CMK (cell line): ENCODE measurements at regions not wholly inside any gene's neighbourhood (a gene's known extent, or its start where the extent isn't known, plus 50 kb on each side); places are given as distances from the start of the nearest gene placed in this dataset.
"Not testable (repeated sequence)": the region's sequence is repeated elsewhere in the genome, so short reads cannot be mapped to it uniquely, and the experiment has no call there.

Source experiments
- DNase-seq: peaks from one replicate; pipeline ENCODE4 v3.0.0-alpha.2; 2010; ENCODE audit warnings: low read depth

DNA sequence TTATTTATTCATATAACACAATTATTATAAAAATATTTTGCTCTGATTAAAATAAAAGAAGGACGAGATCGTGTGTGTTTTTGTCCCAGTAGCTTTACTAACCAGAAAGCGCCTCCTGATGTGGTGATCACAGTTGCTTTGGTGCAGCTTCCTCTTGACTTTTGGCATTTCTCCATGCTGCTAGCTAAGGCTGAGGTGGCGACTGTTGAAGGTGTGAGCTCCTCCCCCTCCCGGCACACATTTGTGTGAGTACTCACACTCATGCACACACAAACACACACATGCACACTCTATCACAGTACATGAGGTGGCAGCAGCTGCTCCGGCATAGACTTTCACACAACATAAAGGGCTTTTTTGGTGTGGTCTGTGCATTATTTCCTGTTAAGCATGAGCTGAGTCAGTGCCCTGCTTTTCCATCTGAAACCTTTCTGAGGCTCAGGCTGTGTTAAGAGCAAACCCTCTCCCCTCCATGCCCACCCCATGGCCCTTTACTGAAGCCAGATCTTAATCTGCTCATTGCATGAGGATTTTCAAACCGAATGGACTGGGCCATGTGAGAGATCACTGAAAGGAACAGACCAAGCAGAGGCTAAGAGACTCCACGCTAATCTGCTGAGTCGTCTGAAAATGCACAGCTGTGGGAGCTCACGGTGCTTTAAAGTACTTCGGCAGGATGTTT is 53.3 kb downstream of the FOXD4L1 start:
- peak; percentile 15 for DNase-seq

DNA sequence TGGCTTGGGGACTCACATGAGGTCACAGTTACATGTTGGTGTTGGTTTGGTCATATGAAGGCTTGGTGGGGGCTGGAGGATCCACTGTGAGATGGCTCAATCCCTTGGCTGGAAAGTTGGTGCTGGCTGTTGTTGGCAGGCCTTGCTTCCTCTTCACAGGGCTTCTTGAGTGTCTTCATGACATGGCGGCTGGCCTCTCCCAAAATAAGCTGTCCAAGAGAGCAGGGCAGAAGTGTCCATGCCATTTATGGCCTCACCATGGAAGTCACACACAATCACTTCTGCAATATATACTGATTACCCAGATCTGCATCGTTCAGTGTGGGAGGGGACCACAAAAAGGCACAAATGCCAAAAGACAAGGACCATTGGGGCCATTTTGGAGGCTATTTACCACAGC is 61.4 kb downstream of the FOXD4L1 start:
- not testable (repeated sequence) for DNase-seq

DNA sequence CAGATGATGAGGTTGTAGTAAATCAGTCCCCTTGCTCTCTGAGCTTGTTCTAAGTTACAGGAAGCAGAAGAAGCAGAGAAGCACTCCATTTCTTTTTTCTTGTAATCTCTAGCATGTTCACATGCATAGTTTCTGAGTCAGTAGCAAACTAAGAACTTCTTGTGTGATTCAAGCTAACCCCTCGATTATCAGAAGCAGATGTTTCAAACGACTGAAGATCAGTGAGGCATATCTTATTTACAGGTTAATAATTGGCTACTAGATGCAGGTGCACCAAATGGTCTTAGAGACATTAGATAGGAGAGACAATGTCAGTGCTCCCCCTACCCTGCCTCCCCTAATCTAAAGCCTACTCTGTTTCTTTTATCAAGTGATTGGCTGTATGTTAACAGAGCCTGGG is 64.2 kb downstream of the FOXD4L1 start:
- not testable (repeated sequence) for DNase-seq

DNA sequence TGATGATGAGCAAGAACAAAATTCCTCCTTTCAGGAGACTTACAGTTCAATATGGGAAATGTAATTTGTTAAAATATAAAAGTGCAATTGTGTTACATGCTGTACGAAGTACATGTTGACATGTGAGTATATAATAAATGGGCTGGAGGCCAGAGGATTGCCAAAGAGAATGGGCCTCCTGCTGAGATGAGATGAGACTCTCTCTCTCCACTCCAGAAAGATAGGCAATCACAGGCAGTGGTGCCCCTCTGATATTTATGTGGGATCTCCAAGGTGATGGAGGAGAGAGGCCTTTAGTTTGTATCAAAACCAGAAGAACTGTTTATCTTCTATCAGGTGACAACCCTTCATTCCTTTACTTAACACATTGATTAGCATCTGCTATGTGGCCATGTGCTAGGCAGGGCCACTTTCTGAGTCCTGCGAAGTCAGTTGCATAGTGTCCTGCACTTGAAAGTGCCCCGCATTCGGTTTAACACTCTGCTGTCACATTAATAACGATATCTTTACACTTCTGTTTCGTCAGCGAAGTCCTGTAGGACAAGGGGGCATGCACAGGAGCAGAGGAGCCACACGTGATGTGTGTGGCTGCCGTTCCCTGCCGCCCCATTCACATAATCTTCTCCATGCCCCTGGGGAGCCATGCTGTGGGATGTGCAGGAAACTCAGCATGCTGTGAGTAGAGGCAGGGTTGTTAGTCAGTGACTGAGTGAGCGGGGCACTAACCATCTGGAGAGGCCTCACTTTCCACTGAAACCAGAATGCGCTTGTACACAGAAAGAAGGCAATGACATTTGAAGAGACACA is 60.2 kb upstream of the RABL2A start:
- DNase-seq: not testable (repeated sequence)

DNA sequence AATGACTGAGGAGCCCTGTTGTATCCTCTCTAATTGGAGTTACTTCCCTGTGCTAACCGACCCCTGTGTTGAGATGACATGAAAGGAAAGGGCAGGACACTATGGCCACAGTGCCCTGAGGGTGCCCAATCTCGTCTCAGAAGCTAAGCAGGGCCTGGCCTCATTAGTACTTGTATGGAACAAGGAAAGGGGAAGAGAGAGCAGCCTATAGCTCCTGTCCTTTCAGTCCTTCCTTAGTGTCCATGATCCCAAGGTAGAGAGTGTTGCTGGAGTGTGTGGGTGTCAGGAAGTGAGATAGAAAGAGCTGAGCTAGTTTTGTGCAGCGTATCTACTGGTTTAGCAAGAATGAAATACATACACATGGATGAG is 59.6 kb upstream of the RABL2A start:
- DNase-seq: not testable (repeated sequence)

DNA sequence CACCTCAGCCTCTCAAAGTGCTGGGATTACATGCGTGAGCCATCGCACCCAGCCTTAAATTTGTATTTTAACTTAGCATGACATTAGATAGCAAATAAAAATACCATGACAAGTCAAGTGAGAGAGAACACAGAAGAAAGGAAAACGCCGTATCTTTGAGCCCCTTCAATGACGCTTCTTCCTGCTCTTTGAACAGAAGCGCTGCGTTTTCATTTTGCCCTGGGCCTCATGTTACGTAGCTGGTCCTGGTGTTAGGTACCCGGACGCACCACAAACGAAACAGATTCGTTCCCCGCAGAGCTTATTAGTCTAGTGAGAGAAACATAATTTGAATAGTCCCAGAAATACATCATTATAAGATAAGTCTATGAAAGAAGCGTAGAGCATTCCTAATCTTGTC is 58.8 kb upstream of the RABL2A start:
- DNase-seq: not testable (repeated sequence)

DNA sequence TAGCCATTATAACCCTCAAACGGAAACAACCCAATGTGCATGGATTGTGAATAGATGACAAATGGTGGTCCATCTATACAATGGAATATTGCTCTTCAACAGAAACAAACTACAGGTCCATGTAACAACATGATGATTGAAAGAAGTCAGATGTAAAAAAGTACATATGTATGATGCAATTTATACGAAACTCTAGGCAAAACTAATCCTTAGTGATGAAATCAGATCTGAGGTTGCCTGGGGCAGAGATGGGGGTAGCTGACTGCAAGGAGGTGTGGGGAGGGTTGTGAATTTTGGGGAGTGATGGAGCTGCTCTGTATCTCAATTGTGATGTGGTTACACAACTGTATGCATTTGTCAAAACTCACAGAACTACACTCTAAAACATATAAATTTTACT is 57.0 kb upstream of the RABL2A start:
- not testable (repeated sequence) for DNase-seq

DNA sequence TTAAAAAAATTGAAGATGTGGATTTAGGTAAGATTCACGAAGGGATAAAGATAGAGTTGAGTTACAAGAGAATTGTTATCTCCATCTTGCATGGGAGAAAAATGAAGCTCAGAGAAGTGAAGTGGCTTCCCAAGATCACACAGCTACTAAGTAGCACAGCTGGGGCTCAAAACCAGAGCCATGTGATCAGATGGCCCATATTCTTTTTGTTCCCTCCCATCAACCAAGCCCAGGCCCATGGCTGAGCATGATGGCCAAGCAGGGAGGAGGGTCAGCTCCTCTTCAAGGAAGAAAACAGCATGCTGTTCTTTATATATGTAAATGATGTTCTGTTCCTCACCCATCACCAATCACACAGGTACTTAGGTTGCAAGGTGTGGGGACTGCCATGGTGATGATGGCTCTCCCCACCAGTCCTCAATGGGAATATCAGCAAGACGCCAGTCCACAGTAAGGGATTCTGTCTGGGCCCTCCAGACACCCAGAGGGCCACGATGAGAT is 56.5 kb upstream of the RABL2A start:
- DNase-seq: not testable (repeated sequence)

DNA sequence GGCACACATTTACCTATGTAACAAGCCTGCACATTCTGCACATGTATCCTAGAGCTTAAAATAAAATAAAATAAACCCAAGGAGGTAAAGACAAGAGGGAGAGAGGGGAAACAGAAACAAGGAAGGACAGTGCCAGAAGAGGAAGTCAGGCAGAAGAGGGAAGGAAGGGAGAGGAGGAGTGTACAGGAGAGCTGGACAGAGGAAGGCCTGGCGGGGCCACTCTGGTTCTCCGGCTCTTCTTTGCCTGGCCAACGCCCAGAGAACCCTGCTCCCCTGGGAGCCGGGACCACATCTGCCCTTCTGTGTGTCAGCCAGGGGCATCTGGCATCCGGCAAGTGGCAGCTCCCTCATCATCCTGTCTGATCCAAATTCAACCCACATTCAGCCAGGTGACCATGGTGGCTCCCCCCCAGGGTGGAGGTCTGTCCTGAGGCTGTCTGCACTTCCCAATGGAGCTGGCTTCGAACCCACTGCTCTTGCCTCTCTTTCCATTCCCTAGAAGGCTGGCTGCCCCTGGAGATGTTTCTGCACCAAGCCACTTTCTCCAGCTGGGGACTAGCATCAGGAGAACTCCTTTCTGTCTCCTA is 55.5 kb upstream of the RABL2A start:
- DNase-seq: not testable (repeated sequence)

DNA sequence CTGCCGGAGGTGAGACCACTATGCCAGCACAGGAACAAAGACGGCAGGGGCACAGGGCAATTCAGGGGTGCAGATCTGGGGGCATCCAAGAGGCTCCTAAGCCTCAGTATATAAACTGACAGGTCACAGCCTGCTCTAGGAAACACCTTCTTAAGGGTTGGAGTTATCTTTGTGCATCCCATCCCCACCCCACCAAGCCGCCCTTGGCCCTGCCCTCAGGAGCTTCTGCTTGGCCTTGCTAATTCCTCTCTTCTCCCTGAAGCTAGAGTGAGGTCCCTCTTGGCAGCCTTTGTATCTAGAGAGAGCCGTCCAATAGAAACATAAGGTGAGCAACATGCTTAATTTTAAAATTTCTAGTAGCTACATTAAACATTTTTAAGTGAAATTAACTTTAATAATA is 51.3 kb upstream of the RABL2A start:
- DNase-seq: not testable (repeated sequence)

DNA sequence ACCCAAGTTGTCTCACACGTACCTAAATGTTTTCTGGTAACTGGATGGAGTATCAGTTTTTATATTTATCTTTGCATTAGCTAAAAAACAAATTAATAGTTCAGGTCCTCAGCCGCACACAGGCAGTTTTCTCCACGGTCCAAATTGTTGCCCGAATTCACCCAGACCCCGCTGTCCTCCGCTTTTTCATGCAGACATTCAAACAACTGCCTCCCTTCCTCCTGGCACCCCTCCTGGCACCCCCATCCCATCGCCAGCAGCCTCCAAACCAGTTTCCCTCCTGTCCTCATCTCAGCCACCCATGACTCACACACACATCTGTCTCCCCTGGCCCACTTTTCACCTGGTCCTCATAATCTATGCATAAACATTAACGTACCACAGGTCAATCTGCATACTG is 50.7 kb upstream of the RABL2A start:
- DNase-seq: not testable (repeated sequence)
